OCI-LY1 (cell line): ENCODE measurements at regions not wholly inside any gene's neighbourhood (a gene's known extent, or its start where the extent isn't known, plus 50 kb on each side); places are given as distances from the start of the nearest gene placed in this dataset.

Source experiments
- H2AFZ ChIP-seq: fragments of 200-600 bp; sonication (generic), shearing (Covaris generic); 2 replicates; pipeline ENCODE4 v1.6.0; 2014; ENCODE audit warnings: antibody characterized with exemption, mild to moderate bottlenecking, low read length
- H3F3A ChIP-seq: fragments of 200-600 bp; sonication (generic), shearing (Covaris generic); 2 replicates; pipeline ENCODE4 v1.6.0; 2014; ENCODE audit warnings: mild to moderate bottlenecking, antibody characterized with exemption, low read length, moderate library complexity; ENCODE audit not compliant: insufficient read depth
- H3K27ac ChIP-seq: fragments of 200-600 bp; sonication (generic); 2 replicates; pipeline ENCODE4 v1.5.1; 2014; ENCODE audit warnings: low read length, mixed run types, mild to moderate bottlenecking, low read depth; ENCODE audit not compliant: poor library complexity, severe bottlenecking
- H3K27me3 ChIP-seq: fragments of 200-600 bp; sonication (generic); 2 replicates; pipeline ENCODE4 v1.6.0; 2014; ENCODE audit warnings: antibody characterized with exemption, mild to moderate bottlenecking, low read length, moderate library complexity; ENCODE audit not compliant: insufficient read depth
- H3K36me3 ChIP-seq: fragments of 200-600 bp; sonication (generic); 2 replicates; pipeline ENCODE4 v1.6.1; 2014; ENCODE audit warnings: mild to moderate bottlenecking, antibody characterized with exemption, low read length, moderate library complexity, mixed read lengths; ENCODE audit not compliant: insufficient read depth
- H3K4me1 ChIP-seq: fragments of 200-600 bp; sonication (generic); 2 replicates; pipeline ENCODE4 v1.5.1; 2014; ENCODE audit warnings: mild to moderate bottlenecking, low read length, moderate library complexity; ENCODE audit not compliant: insufficient read depth, severe bottlenecking
- H3K4me2 ChIP-seq: fragments of 200-600 bp; sonication (generic), shearing (Covaris generic); 2 replicates; pipeline ENCODE4 v1.6.1; 2014; ENCODE audit warnings: low read length
- H3K4me3 ChIP-seq: fragments of 200-600 bp; sonication (generic); 2 replicates; pipeline ENCODE4 v1.5.1; 2014; ENCODE audit warnings: low read length, low read depth, mild to moderate bottlenecking, mixed read lengths; ENCODE audit not compliant: poor library complexity, severe bottlenecking
- H3K79me2 ChIP-seq: fragments of 200-600 bp; shearing (Covaris generic); 2 replicates; pipeline ENCODE4 v1.6.1; 2016; ENCODE audit warnings: mixed run types, low read length, mixed read lengths; ENCODE audit not compliant: insufficient read depth
- H3K9ac ChIP-seq: fragments of 200-600 bp; sonication (generic), shearing (Covaris generic); 2 replicates; pipeline ENCODE4 v1.6.1; 2014; ENCODE audit warnings: mild to moderate bottlenecking, low read length, mixed read lengths
- H3K9me2 ChIP-seq: fragments of 200-600 bp; sonication (generic), shearing (Covaris generic); 2 replicates; pipeline ENCODE4 v1.6.1; 2014; ENCODE audit warnings: low read depth, mild to moderate bottlenecking, low read length, mixed read lengths
- H3K9me3 ChIP-seq: fragments of 200-600 bp; shearing (Covaris generic); 2 replicates; pipeline ENCODE4 v1.6.1; 2014; ENCODE audit warnings: low read length, mixed read lengths
- H4K20me1 ChIP-seq: fragments of 200-600 bp; sonication (generic), shearing (Covaris generic); 2 replicates; pipeline ENCODE4 v1.6.0; 2016; ENCODE audit warnings: mild to moderate bottlenecking, low read length; ENCODE audit not compliant: insufficient read depth
- CTCF ChIP-seq: fragments of 200-600 bp; sonication (generic), shearing (Covaris generic); IDR thresholded peaks from 2 replicates; pipeline ENCODE4 v1.5.1; 2017; ENCODE audit warnings: mild to moderate bottlenecking, antibody characterized with exemption, low read length, moderate library complexity, mixed read lengths
- EZH2 ChIP-seq: fragments of 200-600 bp; sonication (generic), shearing (Covaris generic); IDR thresholded peaks from 2 replicates; pipeline ENCODE4 v1.8.0; 2017; ENCODE audit warnings: borderline replicate concordance, mixed run types, mild to moderate bottlenecking, antibody characterized with exemption, low read length, moderate library complexity, mixed read lengths

DNA sequence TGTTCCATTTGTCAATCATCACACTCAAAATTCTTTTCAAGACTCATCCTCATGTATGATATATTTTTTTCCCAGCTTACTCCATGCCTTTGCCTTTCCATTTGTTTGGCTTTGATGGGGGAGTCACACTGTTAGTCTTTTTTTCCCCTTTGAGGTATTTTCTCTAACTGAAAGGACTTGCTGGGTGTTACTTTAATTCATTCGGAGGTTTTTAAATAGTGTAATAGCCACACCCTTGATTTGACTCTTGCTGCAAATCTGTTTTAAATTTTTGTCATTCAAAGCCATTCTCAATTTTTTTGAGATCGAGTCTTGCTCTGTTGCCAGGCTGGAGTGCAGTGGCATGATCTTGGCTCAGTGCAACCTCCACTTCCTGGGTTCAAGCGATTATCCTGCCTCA, 84.1 kb downstream of the C11orf87 start:
- H2AFZ ChIP-seq, result no peak overlapping the region
- TF ChIP-seq CTCF, result no peak
- TF ChIP-seq EZH2, result no peak
- no peak overlapping the region for H3K27ac ChIP-seq

DNA sequence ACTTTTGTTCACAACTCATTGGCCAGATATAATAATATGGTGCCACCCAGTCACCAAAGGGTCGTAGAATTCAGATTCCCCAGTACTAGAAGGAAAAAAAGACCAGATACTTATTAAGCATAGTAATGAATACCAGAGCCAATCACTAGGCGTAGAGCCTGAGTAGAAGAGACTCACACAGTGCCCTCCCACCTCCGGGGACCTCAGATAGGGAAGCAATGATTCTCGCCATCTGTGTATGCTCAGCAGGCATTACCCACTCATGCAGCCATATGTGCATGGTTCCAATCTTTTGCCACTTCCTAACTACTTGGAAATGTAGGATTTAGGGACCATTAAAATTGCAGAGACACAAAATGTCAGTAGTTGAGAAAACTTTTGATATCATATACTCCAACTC, 85.3 kb downstream of the C11orf87 start:
- Histone ChIP-seq H3K4me2 (no peak overlapping the region), H3K36me3 (no peaks in the 10 kb centered on the region), H3K9me3 (no peaks in the 10 kb centered on the region), H2AFZ (no peak overlapping the region), H3K4me1 (no peaks in the 10 kb centered on the region), H3K9ac (no peak overlapping the region), H3K27me3 (no peaks in the 10 kb centered on the region), H3F3A (no peaks in the 10 kb centered on the region), H3K27ac (no peak overlapping the region), H3K4me3 (no peak overlapping the region), H4K20me1 (no peaks in the 10 kb centered on the region), H3K9me2 (no peaks in the 10 kb centered on the region), H3K79me2 (no peaks in the 10 kb centered on the region)
- TF ChIP-seq EZH2 (no peak), CTCF (no peak)

More for the DNA sequence above, 84.1 kb downstream of the C11orf87 start:
- H3F3A ChIP-seq, result no peaks in the 10 kb centered on the region
- no peaks in the 10 kb centered on the region for H3K9me2 ChIP-seq
- no peaks in the 10 kb centered on the region for H3K9me3 ChIP-seq
- H3K79me2 ChIP-seq, result no peaks in the 10 kb centered on the region
- no peaks in the 10 kb centered on the region for H3K27me3 ChIP-seq
- H3K4me1 ChIP-seq, result no peaks in the 10 kb centered on the region
- H3K36me3 ChIP-seq, result no peaks in the 10 kb centered on the region
- no peaks in the 10 kb centered on the region for H4K20me1 ChIP-seq
- no peak overlapping the region for H3K4me2 ChIP-seq
- H3K9ac ChIP-seq, result no peak overlapping the region
- no peak overlapping the region for H3K4me3 ChIP-seq

GRCh38 chr11:109507836-109508561, 86.0 kb downstream of the C11orf87 start:
- Histone ChIP-seq H3K4me1 (no peaks in the 10 kb centered on the region), H3K79me2 (no peaks in the 10 kb centered on the region), H2AFZ (no peak overlapping the region), H3K36me3 (no peaks in the 10 kb centered on the region), H3K4me2 (no peak overlapping the region), H3F3A (no peaks in the 10 kb centered on the region), H3K9me2 (no peaks in the 10 kb centered on the region), H4K20me1 (no peaks in the 10 kb centered on the region), H3K27me3 (no peaks in the 10 kb centered on the region), H3K9ac (no peak overlapping the region), H3K4me3 (no peak overlapping the region), H3K27ac (no peak overlapping the region), H3K9me3 (no peaks in the 10 kb centered on the region)
- TF ChIP-seq CTCF, result no peak
- TF ChIP-seq EZH2, result no peak
